GM12878 (cell line): ENCODE measurements at regions not wholly inside any gene's neighbourhood (a gene's known extent, or its start where the extent isn't known, plus 50 kb on each side); places are given as distances from the start of the nearest gene placed in this dataset.

Experiments used
- ATAC-seq: fragments of 200-7000 bp; cut with Tn5 transposase; 3 replicates; pipeline ENCODE4 v1.9.1; 2020; ENCODE audit warnings: mild to moderate bottlenecking, moderate library complexity
- BruUV-seq: library from RNA; stranded (reverse); fragments of 400-500 nt; replicated peaks from 2 replicates; lab custom pipeline; 2021; lab: Mats Ljungman, UMichigan
- CTCF ChIA-PET: fragments of 300-600 bp; sonication (Branson Sonifier 250); formaldehyde crosslinking; extraction: SDS; loops from one replicate; lab custom pipeline; 2021; ENCODE audit warnings: inconsistent platforms; lab: Yijun Ruan, JAX
- POLR2A ChIA-PET: fragments of 350-600 bp; formaldehyde crosslinking; extraction: SDS; loops from one replicate; lab custom pipeline; 2021; ENCODE audit warnings: inconsistent platforms; lab: Charles Lee
- RAD21 ChIA-PET: fragments of 300-600 bp; sonication (Branson Sonifier 250); formaldehyde crosslinking; loops from one replicate; lab custom pipeline; 2023; ENCODE audit warnings: antibody characterized with exemption; ENCODE audit not compliant: unreplicated experiment; lab: Charles Lee
- SMC1A ChIA-PET: fragments of 300-600 bp; sonication (Branson Sonifier 250); formaldehyde crosslinking; loops from one replicate; lab custom pipeline; 2023; ENCODE audit not compliant: unreplicated experiment, uncharacterized antibody; lab: Charles Lee
- DNase-seq: peaks from one replicate; pipeline ENCODE4 v3.0.0-alpha.2; 2011; ENCODE audit warnings: low read depth, low spot score
- FAIRE-seq: peaks from 3 replicates; lab custom pipeline; 2011; peaks lifted over from hg19 to GRCh38; lab: Jason Lieb, UNC
- H2AFZ ChIP-seq: 2 replicates; pipeline ENCODE4 v1.6.0; 2011; ENCODE audit warnings: low read depth, low read length, control low read depth; ENCODE audit not compliant: control insufficient read depth
- H3K27ac ChIP-seq: 2 replicates; pipeline ENCODE4 v1.5.1; 2011; ENCODE audit warnings: control low read depth; ENCODE audit not compliant: control insufficient read depth, insufficient read depth
- H3K27me3 ChIP-seq, 2 experiments: replicated peaks in 1 of 2; 2 replicates each; pipeline versions ENCODE4 v1.6.0 to v1.6.1; 2011; ENCODE audit warnings: low read length in 1 of 2; ENCODE audit not compliant: control insufficient read depth in 2 of 2, insufficient read depth in 2 of 2
- H3K36me3 ChIP-seq, 2 experiments: 2 replicates each; pipeline ENCODE4 v1.5.1; 2011; ENCODE audit warnings: low read length in 1 of 2; ENCODE audit not compliant: control insufficient read depth in 2 of 2, insufficient read depth in 2 of 2
- H3K4me1 ChIP-seq: 2 replicates; pipeline ENCODE4 v1.6.1; 2011; ENCODE audit warnings: mild to moderate bottlenecking, low read length, moderate library complexity, mixed read lengths; ENCODE audit not compliant: control insufficient read depth, insufficient read depth
- H3K4me2 ChIP-seq: 2 replicates; pipeline ENCODE4 v1.6.0; 2011; ENCODE audit warnings: control low read depth; ENCODE audit not compliant: control insufficient read depth, insufficient read depth
- H3K4me3 ChIP-seq: fragments of 200-600 bp; sonication (generic); 2 replicates; pipeline ENCODE4 v1.5.1; 2016
- H3K79me2 ChIP-seq: 2 replicates; pipeline ENCODE4 v1.6.0; 2011; ENCODE audit warnings: low read length; ENCODE audit not compliant: control insufficient read depth, insufficient read depth
- H3K9ac ChIP-seq: 2 replicates; pipeline ENCODE4 v1.8.0; 2011; ENCODE audit warnings: low read length, control low read depth, mixed read lengths; ENCODE audit not compliant: control insufficient read depth, insufficient read depth
- H3K9me3 ChIP-seq: replicated peaks from 3 replicates; pipeline ENCODE4 v1.5.1; 2011; ENCODE audit warnings: mild to moderate bottlenecking, low read length; ENCODE audit not compliant: control insufficient read depth, insufficient read depth
- H4K20me1 ChIP-seq: 2 replicates; pipeline ENCODE4 v1.6.0; 2011; ENCODE audit not compliant: control insufficient read depth, insufficient read depth
- ASH2L ChIP-seq: fragments of 300-600, 200-600 bp; sonication (generic); IDR thresholded peaks from 2 replicates; pipeline ENCODE4 v1.6.1; 2017; ENCODE audit warnings: low read depth, mild to moderate bottlenecking, borderline replicate concordance
- CHD1 ChIP-seq: IDR thresholded peaks from 2 replicates; pipeline ENCODE4 v1.6.1; 2012; ENCODE audit warnings: low read depth, low read length, improper control_type of control experiment
- CREB1 ChIP-seq: IDR thresholded peaks from 2 replicates; pipeline ENCODE4 v1.6.1; 2012; ENCODE audit warnings: low read depth, mild to moderate bottlenecking, inconsistent platforms
- FOXM1 ChIP-seq: IDR thresholded peaks from 2 replicates; pipeline ENCODE4 v1.6.1; 2012; ENCODE audit warnings: low read depth, mild to moderate bottlenecking, inconsistent platforms, low read length, moderate library complexity
- IKZF1 ChIP-seq: fragments of 450-650 bp; conservative IDR thresholded peaks from 2 replicates; pipeline ENCODE4 v1.6.1; 2017; ENCODE audit warnings: antibody characterized with exemption, mild to moderate bottlenecking
- IKZF2 ChIP-seq, 2 experiments: fragments of 450-650 bp; IDR thresholded peaks; 2 replicates each; pipeline ENCODE4 v1.6.1; 2017; ENCODE audit warnings: mild to moderate bottlenecking in 2 of 2, moderate library complexity in 2 of 2
- RCOR1 ChIP-seq: conservative IDR thresholded peaks from 2 replicates; pipeline ENCODE4 v1.6.1; 2012; ENCODE audit warnings: low read depth, low read length, improper control_type of control experiment
- RFX5 ChIP-seq: IDR thresholded peaks from 2 replicates; pipeline ENCODE4 v1.6.1; 2011; ENCODE audit warnings: low read depth, low read length, improper control_type of control experiment
- RUNX3 ChIP-seq: IDR thresholded peaks from 2 replicates; pipeline ENCODE4 v1.6.1; 2012; ENCODE audit warnings: low read length, inconsistent platforms
- SMAD1 ChIP-seq: fragments of 450-650 bp; IDR thresholded peaks from 2 replicates; pipeline ENCODE4 v1.6.1; 2018; ENCODE audit warnings: mild to moderate bottlenecking, low read depth; ENCODE audit not compliant: partially characterized antibody
- SMARCA5 ChIP-seq: fragments of 450-650 bp; IDR thresholded peaks from 2 replicates; pipeline ENCODE4 v1.6.1; 2017; ENCODE audit warnings: mild to moderate bottlenecking
- STAT3 ChIP-seq: IDR thresholded peaks from 2 replicates; pipeline ENCODE4 v1.6.1; 2011; ENCODE audit warnings: low read depth, low read length, improper control_type of control experiment
- ZNF207 ChIP-seq: fragments of 450-650 bp; IDR thresholded peaks from 2 replicates; pipeline ENCODE4 v1.6.1; 2014; ENCODE audit warnings: antibody characterized with exemption, mild to moderate bottlenecking, borderline replicate concordance
- WGBS: methylation state at CpG from one replicate; pipeline ENCODE4 v1.1.6; 2016; ENCODE audit warnings: low lambda C conversion rate; ENCODE audit not compliant: insufficient replicate concordance, insufficient coverage; ENCODE audit errors: missing lambda C conversion rate; 5-methylcytosine and 5-hydroxymethylcytosine counted together
- in situ Hi-C: fragments of 300-500 bp; cut with MboI; formaldehyde crosslinking; loops from 9 replicates; pipeline ENCODE4 v1.14.3; 2018; ENCODE audit warnings: mixed read lengths
- intact Hi-C: fragments of 100-400 bp; cut with micrococcal nuclease; formaldehyde crosslinking; loops from one replicate; pipeline ENCODE4 v1.14.2; 2022; ENCODE audit not compliant: unreplicated experiment
- TF ChIP-seq, protein P1 (sequence below): fragments of 450-650 bp; formaldehyde crosslinking; IDR thresholded peaks from 2 replicates; pipeline ENCODE4 v1.5.0; 2022; ENCODE audit warnings: mild to moderate bottlenecking, missing genetic modification characterization
- TF ChIP-seq, protein P2 (sequence below): IDR thresholded peaks from 2 replicates; pipeline ENCODE4 v1.6.1; 2011; ENCODE audit warnings: mild to moderate bottlenecking, low read depth, low read length, moderate library complexity; ENCODE audit not compliant: insufficient replicate concordance
- TF ChIP-seq, protein P3 (sequence below): IDR thresholded peaks from 2 replicates; pipeline ENCODE4 v1.6.1; 2012; ENCODE audit warnings: low read depth, low read length, improper control_type of control experiment
- TF ChIP-seq, protein P4 (sequence below): IDR thresholded peaks from 2 replicates; pipeline ENCODE4 v1.6.1; 2011; ENCODE audit warnings: borderline replicate concordance, low read depth, mild to moderate bottlenecking, moderate library complexity, mixed read lengths, low read length; ENCODE audit not compliant: insufficient read depth; ENCODE audit errors: extremely low read length

DNA sequence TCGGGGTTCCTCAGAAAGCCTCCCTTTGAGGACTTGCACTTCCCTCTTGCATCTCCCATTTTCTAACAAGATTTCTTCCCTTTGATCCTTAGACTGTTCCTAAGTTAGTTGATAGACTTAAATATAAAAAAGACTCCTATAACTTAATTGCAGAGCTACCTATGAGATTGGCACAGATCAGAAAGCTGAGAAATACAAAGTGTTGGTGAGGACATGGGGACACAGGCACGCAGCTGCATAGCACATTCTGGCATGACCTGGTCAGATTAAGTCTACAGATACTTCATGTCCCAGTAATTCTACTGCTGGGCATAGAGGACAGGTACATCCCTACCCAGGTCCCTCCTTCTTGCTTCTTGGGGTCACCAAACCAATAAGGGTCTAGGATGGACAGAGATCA, 141.7 kb upstream of the LHX5 start (continued):
- TF ChIP-seq, protein P1, sequence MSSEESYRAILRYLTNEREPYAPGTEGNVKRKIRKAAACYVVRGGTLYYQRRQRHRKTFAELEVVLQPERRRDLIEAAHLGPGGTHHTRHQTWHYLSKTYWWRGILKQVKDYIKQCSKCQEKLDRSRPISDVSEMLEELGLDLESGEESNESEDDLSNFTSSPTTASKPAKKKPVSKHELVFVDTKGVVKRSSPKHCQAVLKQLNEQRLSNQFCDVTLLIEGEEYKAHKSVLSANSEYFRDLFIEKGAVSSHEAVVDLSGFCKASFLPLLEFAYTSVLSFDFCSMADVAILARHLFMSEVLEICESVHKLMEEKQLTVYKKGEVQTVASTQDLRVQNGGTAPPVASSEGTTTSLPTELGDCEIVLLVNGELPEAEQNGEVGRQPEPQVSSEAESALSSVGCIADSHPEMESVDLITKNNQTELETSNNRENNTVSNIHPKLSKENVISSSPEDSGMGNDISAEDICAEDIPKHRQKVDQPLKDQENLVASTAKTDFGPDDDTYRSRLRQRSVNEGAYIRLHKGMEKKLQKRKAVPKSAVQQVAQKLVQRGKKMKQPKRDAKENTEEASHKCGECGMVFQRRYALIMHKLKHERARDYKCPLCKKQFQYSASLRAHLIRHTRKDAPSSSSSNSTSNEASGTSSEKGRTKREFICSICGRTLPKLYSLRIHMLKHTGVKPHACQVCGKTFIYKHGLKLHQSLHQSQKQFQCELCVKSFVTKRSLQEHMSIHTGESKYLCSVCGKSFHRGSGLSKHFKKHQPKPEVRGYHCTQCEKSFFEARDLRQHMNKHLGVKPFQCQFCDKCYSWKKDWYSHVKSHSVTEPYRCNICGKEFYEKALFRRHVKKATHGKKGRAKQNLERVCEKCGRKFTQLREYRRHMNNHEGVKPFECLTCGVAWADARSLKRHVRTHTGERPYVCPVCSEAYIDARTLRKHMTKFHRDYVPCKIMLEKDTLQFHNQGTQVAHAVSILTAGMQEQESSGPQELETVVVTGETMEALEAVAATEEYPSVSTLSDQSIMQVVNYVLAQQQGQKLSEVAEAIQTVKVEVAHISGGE, result no peak
- TF ChIP-seq CHD1 (no peak), IKZF2 (IDR thresholded peaks at IDR 0.05) (no peak), SMAD1 (no peak), CREB1 (no peak)

DNA sequence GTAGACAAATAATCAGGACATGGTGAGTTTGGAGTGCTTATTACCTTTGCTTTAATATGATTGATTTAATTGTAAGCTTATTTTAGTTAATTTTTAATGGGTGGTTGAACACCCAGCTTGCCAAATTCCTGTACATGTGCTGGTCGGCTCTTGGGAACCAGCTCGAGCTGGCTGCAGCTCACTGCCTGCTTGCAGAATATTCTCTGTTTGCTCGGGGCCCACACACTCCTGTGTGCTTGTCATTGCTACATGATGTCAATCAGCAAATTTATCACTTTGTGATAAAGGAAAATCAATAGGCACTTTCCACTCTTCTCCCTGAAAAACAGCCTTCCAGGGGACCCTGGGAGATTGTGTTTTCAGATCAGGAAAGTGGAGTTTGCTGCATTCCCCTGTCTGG, 141.1 kb upstream of the LHX5 start:
- Histone ChIP-seq H3K4me2 (no peak overlapping the region), H3K4me3 (no peak overlapping the region), H3K4me1 (no peaks in the 10 kb centered on the region), H3K36me3 (no peaks in the 10 kb centered on the region), H3K9ac (no peak overlapping the region), H2AFZ (no peak overlapping the region), H4K20me1 (no peaks in the 10 kb centered on the region), H3K9me3 (no peaks in the 10 kb centered on the region), H3K27me3 (peaks cover 4 to 7% of the 10 kb centered on the region in 2 experiments; a peak in 3 of 4 replicates), H3K79me2 (no peaks in the 10 kb centered on the region), H3K27ac (no peak overlapping the region)
- ChIA-PET CTCF (no interaction called here), RAD21 (no interaction called here), POLR2A (no interaction called here), SMC1A (no interaction called here)
- in situ Hi-C loops (no loop called here), intact Hi-C loops (no loop called here)
- no peak for ATAC-seq
- BruUV-seq, result no TSS peak
- FAIRE-seq, result no peak
- WGBS, result 15% methylated on average over 3 of the region's 3 CpGs
- DNase-seq, result no peak
- TF ChIP-seq FOXM1 (no peak), SMARCA5 (no peak), RUNX3 (no peak), RCOR1 (no peak), ZNF207 (no peak), RFX5 (no peak), STAT3 (no peak), IKZF1 (no peak), ASH2L (no peak)
- TF ChIP-seq, protein P2, sequence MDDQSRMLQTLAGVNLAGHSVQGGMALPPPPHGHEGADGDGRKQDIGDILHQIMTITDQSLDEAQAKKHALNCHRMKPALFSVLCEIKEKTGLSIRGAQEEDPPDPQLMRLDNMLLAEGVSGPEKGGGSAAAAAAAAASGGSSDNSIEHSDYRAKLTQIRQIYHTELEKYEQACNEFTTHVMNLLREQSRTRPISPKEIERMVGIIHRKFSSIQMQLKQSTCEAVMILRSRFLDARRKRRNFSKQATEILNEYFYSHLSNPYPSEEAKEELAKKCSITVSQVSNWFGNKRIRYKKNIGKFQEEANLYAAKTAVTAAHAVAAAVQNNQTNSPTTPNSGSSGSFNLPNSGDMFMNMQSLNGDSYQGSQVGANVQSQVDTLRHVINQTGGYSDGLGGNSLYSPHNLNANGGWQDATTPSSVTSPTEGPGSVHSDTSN, result no peak
- TF ChIP-seq, protein P3, sequence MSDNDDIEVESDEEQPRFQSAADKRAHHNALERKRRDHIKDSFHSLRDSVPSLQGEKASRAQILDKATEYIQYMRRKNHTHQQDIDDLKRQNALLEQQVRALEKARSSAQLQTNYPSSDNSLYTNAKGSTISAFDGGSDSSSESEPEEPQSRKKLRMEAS, result no peak
- TF ChIP-seq, protein P4, sequence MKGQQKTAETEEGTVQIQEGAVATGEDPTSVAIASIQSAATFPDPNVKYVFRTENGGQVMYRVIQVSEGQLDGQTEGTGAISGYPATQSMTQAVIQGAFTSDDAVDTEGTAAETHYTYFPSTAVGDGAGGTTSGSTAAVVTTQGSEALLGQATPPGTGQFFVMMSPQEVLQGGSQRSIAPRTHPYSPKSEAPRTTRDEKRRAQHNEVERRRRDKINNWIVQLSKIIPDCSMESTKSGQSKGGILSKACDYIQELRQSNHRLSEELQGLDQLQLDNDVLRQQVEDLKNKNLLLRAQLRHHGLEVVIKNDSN, result no peak
